GM18505 (cell line): ENCODE measurements at regions not wholly inside any gene's neighbourhood (a gene's known extent, or its start where the extent isn't known, plus 50 kb on each side); places are given as distances from the start of the nearest gene placed in this dataset.

Source experiments
- ATAC-seq: cut with Tn5 transposase; IDR thresholded peaks from one replicate; pipeline ENCODE4 v1.9.1; 2021; ENCODE audit not compliant: unreplicated experiment
- POLR2A ChIP-seq: IDR thresholded peaks from 4 replicates; pipeline ENCODE4 v1.6.1; 2011; ENCODE audit warnings: borderline replicate concordance; ENCODE audit not compliant: insufficient read depth, insufficient read length; ENCODE audit errors: extremely low read depth

GRCh38 chr5:82713811-82714210 is 363.4 kb downstream of the TMEM167A start:
- no peak for TF ChIP-seq POLR2A

GRCh38 chr5:82707741-82708140 is 369.5 kb downstream of the TMEM167A start:
- no peak for TF ChIP-seq POLR2A
- ATAC-seq, result no peak

More at GRCh38 chr5:82713811-82714210, 363.4 kb downstream of the TMEM167A start:
- no peak for ATAC-seq

- no peak for ATAC-seq
- TF ChIP-seq POLR2A, result no peak
Measured at GRCh38 chr5:82704381-82704780, 372.8 kb downstream of the TMEM167A start.

- no peak for ATAC-seq
- no peak for TF ChIP-seq POLR2A
Measured at GRCh38 chr5:82702046-82702445, 375.1 kb downstream of the TMEM167A start.

GRCh38 chr5:82699737-82700136 is 377.5 kb downstream of the TMEM167A start:
- TF ChIP-seq POLR2A, result no peak
- no peak for ATAC-seq

GRCh38 chr5:82698026-82698425 is 379.2 kb downstream of the TMEM167A start:
- TF ChIP-seq POLR2A, result no peak
- no peak for ATAC-seq

- no peak for ATAC-seq
- no peak for TF ChIP-seq POLR2A
Measured at GRCh38 chr5:82694711-82695285, 382.4 kb downstream of the TMEM167A start.

GRCh38 chr5:82692826-82693225 is 384.4 kb downstream of the TMEM167A start:
- no peak for TF ChIP-seq POLR2A
- ATAC-seq, result no peak

GRCh38 chr5:82684659-82685058 is 392.5 kb downstream of the TMEM167A start:
- ATAC-seq, result no peak
- TF ChIP-seq POLR2A, result no peak

GRCh38 chr5:82684165-82684564 is 393.0 kb downstream of the TMEM167A start:
- ATAC-seq, result no peak
- no peak for TF ChIP-seq POLR2A

GRCh38 chr5:82679660-82680059 is 397.5 kb downstream of the TMEM167A start:
- no peak for TF ChIP-seq POLR2A

GRCh38 chr5:82676661-82677060 is 398.5 kb upstream of the RPS23 start:
- ATAC-seq, result peak; percentile 50
- TF ChIP-seq POLR2A, result no peak

More at GRCh38 chr5:82679660-82680059, 397.5 kb downstream of the TMEM167A start:
- no peak for ATAC-seq

- no peak for TF ChIP-seq POLR2A
- ATAC-seq, result no peak
Measured at GRCh38 chr5:82674671-82675070, 396.5 kb upstream of the RPS23 start.

GRCh38 chr5:82673057-82673809 is 395.1 kb upstream of the RPS23 start:
- no peak for TF ChIP-seq POLR2A

More at GRCh38 chr5:82673057-82673809, 395.1 kb upstream of the RPS23 start:
- ATAC-seq, result no peak
